Body of pancreas (tissue), 4 donors: ENCODE measurements at regions not wholly inside any gene's neighbourhood (a gene's known extent, or its start where the extent isn't known, plus 50 kb on each side); places are given as distances from the start of the nearest gene placed in this dataset.

Experiments
- POLR2A ChIP-seq, 3 donors: fragments of 450-650 bp; IDR thresholded peaks; one replicate each; pipeline ENCODE4 v1.6.1; 2016; ENCODE audit warnings: antibody characterized with exemption in 3 of 3, mild to moderate bottlenecking in 2 of 3
- TF ChIP-seq, protein P1 (sequence below), 7 experiments: fragments of 450-650 bp in 4 of 7; fragments of 200-600 bp in 3 of 7; sonication (generic) in 3 of 7; IDR thresholded peaks; one replicate each; pipeline ENCODE4 v1.5.1; 2016 to 2019; ENCODE audit warnings: antibody characterized with exemption in 7 of 7

DNA sequence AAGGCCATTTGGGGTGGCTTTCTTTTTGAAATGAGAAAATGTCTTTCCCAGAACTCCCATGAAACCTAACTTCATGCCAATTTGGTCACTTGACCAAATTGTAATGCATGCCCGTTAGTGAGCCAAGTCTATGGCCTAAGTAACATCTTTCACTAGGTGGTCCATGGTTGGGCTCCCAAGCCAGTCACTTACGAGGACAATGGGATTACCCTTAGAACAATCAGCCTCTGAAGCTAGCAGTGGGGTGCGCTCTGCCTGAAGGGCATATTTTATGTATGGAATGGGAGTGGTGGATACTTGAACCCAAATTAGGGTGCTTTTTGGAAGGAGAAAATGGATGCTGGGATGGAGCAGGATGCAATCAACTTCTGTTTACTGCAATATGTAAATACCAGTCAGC, 127.4 kb upstream of the GOLIM4 start:
- no peak for TF ChIP-seq POLR2A (IDR thresholded peaks at IDR 0.05)
- TF ChIP-seq, protein P1, sequence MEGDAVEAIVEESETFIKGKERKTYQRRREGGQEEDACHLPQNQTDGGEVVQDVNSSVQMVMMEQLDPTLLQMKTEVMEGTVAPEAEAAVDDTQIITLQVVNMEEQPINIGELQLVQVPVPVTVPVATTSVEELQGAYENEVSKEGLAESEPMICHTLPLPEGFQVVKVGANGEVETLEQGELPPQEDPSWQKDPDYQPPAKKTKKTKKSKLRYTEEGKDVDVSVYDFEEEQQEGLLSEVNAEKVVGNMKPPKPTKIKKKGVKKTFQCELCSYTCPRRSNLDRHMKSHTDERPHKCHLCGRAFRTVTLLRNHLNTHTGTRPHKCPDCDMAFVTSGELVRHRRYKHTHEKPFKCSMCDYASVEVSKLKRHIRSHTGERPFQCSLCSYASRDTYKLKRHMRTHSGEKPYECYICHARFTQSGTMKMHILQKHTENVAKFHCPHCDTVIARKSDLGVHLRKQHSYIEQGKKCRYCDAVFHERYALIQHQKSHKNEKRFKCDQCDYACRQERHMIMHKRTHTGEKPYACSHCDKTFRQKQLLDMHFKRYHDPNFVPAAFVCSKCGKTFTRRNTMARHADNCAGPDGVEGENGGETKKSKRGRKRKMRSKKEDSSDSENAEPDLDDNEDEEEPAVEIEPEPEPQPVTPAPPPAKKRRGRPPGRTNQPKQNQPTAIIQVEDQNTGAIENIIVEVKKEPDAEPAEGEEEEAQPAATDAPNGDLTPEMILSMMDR (IDR thresholded peaks at IDR 0.05): no peak
